ENCODE measurements at regions not wholly inside any gene's neighbourhood (a gene's known extent, or its start where the extent isn't known, plus 50 kb on each side); places are given as distances from the start of the nearest gene placed in this dataset.
"Not testable (repeated sequence)": the region's sequence is repeated elsewhere in the genome, so short reads cannot be mapped to it uniquely, and the experiment has no call there.

DNA sequence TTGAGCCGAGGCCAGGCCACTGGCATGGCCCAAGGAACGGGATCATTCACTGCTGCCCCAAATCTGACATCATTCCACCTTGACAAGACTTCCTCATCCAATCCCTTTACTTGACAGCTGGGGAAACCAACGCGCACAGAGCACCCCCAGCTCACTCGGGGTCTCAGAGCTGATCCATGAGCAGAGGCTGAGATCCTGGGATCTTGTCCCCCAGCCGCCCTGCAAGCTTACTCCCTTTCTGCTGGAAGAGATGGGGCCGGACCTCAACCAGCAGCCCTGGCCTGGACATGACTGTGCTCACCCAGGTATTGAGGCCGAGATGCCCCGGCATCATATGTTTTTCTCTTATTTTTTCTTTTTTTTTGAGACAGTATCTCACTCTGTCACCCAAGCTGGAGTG is 161.6 kb downstream of the GGTLC3 start:
- FAIRE-seq: not testable (repeated sequence)
- DNase-seq: peak in 1 of 5 donors; percentile 66

More for the DNA sequence above, 161.6 kb downstream of the GGTLC3 start:
- H3K9me3 ChIP-seq (ENCODE audit: control insufficient read depth in 2 of 3, insufficient read depth in 1 of 3, low read length in 3 of 3); H3K9ac ChIP-seq (ENCODE audit: low read length in 3 of 3); H3K27me3 ChIP-seq (ENCODE audit: control insufficient read depth, insufficient read depth, low read length); H3K27ac ChIP-seq (ENCODE audit: low read depth in 2 of 2, low read length in 2 of 2); H3K4me3 ChIP-seq (ENCODE audit: low read length in 3 of 3); H3K4me1 ChIP-seq (ENCODE audit: control insufficient read depth in 2 of 3, insufficient read depth in 2 of 3, low read depth in 1 of 3, low read length in 3 of 3); H3K36me3 ChIP-seq (ENCODE audit: control insufficient read depth in 2 of 3, insufficient read depth in 3 of 3, low read length in 3 of 3); intact Hi-C loops (cut with DNase I): not testable (repeated sequence)
